HUDEP-2 (cell line): ENCODE measurements at regions not wholly inside any gene's neighbourhood (a gene's known extent, or its start where the extent isn't known, plus 50 kb on each side); places are given as distances from the start of the nearest gene placed in this dataset.
"Not testable (repeated sequence)": the region's sequence is repeated elsewhere in the genome, so short reads cannot be mapped to it uniquely, and the experiment has no call there.

ENCODE experiments used
- DNase-seq, 76 experiments: peaks; one replicate each; lab custom pipeline; 2025; ENCODE audit not compliant: unreplicated experiment in 76 of 76; lab: John Stamatoyannopoulos, UW

DNA sequence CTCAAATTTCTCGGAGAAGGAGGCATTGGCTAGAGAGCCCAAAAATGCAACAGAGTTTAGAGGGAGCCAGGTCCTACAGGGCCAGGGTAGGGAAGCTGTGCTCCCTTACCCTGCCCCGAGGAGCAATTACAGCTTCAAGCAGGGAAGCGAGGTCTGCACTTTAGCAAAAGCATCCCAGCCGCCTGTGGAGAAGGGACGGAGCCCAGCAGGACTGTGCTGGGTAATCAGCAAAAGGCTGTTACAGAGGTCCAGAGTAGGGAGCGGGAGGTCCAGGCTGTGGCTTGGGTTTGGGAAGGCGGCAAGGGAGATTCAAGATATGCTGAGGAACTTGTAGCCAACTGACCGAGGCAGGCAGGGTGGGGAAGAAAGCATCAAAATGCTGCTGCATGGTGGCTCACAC is 162.6 kb downstream of the TMEM132E start:
- no peak for DNase-seq

DNA sequence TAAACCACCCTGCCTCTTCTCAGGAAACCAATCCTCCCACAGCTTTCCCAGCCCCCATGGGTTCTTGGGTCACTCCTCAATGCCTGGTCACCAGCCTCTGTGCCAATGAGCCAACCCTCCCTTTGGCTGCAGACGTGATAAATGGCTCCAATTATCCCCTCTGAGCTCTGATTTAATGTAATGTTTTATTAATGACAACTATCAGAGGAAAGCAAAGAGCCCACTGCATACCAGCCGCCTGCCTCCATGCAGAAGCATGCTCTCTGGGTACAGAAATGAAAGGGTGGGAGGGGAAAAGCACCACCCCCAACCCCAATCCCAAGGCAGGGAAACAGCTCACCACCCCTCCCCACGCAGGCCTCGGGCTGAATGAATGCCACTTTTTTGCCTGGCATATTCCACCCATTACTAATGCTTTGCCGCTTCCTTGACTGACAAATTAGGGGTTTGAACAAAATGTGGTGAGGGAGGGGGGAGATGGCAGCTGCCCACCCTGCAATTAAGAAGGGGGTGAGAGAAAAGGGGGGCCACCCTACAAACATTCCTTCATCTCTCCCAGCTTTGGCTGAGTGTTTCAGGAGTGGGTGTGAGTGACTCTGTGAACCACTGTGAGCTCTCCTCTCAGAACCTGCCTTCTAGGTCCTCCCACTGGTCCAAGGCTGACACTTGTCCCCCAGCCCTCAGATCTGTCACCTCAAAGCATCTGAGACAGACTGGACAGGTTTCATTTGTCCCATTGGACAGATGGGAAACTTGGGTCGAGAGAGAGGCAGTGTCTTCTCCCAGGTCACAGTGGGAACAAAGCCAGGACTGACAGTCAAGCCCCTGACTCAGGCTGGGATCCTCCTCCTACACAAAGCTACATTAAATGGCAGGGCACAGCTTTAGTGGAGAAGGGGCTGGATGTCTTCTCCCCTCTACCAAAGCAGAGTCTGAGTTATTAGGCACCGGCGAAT is 161.5 kb downstream of the TMEM132E start:
- DNase-seq = no peak

DNA sequence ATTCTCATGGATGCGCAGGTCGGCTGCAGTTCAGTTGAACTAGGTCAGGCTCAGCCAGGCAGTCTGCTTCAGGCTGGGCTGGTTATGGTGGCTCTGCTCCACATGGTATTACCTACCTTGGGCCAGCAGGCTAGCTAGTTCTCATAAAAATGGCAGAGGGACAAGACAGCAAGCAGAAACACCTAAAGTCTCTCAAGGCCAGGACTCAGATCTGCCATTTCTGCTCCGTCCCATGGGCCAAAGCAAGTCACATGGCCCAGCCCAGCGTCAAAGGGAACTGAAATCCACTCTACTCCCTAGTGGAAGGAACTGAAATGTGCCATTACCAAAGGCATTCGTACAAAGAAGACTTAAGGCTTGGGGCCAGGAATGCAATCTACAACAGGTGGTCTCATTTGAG is 160.0 kb downstream of the TMEM132E start:
- no peak for DNase-seq

DNA sequence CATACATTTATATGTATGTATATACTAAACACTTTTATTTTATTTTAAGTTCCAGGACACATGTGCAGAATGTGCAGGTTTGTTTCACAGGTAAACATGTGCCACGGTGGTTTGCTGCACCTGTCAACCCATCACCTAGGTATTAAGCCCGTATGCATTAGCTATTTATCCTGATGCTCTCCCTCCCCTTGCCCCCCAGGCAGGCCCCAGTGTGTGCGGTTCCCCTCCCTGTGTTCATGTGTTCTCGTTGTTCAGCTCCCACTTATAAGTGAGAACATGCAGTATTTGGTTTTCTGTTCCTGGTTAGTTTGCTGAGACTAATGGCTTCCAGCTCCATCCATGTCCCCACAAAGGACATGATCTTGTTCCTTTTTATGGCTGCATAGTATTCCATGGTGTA is 158.3 kb downstream of the TMEM132E start:
- not testable (repeated sequence) for DNase-seq

DNA sequence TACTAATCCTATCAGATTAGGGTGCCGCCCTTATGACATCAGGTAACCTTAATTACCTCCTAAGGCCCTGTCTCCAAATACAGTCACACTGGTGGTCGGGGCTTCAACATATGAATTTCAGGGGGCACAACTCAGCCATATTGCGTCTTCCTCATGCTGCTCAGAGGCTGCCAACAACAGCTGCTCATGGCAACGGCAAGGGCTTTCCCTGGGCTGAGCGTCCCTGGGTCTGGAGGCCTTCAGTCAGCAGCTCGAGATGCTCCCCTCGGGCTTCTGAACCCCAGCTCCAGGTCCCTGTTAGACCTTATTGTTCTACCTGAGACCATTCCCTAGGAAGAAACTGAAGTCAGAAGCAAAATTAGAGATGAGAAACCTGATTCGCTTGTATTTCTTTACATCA is 157.2 kb downstream of the TMEM132E start:
- DNase-seq = no peak

DNA sequence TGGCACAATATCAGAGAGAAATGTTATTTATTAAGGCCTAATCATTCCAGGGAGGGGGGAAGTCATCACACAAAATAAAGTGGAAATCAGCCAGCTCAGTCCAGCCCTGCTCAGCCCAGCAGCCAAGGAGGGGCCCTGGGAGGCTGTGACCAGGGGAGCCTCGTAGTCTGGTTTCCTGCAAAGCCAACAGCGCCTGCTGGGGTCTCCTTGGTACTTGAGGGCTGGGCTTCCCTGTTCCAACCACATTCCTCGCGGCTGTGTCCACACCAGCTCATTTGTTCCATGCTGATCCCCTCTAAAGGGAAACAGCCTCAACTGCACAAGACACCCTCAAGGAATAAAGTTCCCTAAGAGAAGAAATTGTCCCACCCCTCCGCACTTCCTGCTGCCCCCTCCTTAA is 154.0 kb downstream of the TMEM132E start:
- DNase-seq = no peak

DNA sequence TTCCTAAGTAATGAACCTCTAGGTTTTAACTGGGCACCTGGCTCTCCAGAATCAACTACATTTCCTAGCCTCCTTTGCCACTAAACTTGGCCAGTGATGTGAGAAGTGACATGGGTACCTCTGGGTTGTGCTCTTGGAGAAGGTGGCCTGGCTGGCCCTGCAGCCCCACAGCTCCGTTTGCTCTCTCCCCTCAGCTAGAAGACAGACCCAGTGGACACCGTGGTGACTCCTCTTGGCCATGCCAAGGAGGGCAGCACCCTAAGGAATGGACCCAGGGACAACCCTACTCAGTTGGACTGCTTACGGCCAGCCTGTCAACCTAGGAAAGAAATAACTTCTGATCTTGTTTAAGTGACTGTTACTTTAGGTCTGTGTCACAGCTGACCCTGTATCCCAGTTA is 151.4 kb downstream of the TMEM132E start:
- DNase-seq = no peak

DNA sequence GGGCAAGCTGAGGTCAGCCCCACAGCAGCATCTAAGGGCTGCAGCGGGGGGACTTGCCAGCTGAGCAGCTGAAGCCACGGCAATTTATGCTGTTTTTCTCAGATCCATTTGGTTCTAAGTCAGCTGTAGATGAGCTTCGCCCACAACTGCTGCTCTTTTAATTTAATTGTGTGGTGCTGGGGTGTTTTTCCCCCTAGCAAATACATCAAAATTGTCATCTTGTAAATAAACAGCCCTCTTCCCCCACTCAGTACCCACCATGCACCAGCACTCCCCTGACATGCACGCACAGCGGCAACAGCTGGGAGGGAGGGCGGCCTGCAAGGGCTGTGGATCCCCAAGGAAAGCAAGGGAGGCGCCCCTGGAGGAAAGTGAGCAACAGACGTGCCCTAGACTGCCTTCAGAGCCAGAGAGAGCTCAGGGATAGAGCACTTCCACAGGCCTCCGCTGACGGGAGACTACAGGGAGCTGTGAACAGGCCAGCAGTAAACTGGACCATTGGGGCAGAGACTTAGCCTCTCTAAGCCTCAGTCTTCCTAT is 149.5 kb downstream of the TMEM132E start:
- no peak for DNase-seq

DNA sequence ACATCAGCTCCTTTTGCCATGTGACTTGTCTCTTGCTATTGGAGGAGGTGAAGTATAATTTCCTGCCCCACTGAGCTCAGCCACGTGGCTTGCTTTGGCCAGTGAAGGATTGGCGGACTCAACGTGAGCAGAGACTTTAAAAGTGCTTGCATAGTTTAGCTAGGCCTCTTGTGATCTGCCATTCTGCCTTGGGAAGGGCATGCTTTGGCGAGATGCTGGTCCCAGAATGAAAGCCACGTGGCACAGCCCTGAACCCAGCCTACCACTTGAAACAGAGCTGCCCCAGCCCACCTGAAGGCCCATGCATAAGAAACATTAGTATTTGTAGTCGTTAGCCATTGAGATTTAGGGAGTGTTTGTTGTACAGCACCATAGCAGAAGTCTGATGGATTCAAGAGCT is 148.2 kb downstream of the TMEM132E start:
- DNase-seq = no peak

DNA sequence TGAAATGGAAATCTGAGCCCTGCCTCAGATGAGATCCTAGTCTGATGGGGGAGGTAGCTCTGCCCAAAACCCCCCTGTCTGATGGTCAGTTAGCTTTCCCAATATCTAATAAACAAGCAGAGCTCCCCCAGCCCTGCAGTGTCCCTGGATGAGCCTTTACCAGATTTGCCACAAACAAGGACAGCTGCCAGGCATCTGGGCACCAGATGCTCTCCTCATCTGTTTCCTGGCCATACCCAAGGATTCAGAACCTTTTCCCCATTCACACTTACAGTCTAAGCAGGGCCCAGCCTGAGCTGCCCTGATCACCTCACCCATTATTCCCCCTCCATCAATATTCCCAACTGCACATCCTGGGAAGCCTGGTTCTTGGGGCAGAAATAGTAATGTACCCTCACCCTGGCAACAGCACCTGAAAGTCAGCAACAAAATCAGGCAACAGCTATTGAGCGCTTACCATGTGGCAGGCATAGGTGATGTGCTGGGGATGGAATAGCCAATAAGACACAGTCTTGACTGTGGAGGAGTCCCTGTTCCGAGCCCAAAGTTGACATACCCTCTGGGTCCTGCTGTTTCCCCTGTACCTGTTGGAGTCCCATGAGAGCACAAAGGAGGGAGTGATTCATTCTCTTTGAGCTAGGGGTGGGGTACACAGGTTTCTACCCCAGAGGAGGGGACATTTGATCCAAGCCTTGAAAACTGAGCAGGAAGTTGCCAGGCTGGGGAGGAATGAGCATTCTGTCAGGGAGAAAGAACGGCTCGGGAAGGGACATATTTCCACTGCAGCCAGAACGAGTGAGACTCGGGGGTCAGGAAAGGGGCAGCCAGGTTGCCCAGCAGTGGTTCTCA is 147.4 kb downstream of the TMEM132E start:
- DNase-seq = no peak

DNA sequence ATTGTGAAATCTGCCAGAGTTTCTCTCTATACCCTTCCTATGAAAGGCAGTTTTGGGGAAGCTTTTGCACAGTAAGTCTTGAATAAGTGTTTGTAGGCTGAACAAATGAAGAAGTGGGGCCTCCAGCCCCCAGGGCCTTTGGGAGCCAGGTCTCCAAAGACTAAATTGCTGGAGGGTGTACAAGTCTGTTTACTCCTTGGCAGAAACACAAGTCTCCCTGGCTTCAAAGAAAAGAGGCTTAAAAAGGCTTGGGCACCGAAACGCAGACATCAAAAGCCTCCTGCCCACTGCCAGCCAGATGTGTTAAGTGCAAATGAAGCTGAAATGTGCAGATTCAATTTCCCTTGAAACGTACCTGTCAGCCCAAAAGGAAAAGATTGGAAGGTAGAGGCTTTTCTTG is 146.3 kb downstream of the TMEM132E start:
- DNase-seq = no peak

DNA sequence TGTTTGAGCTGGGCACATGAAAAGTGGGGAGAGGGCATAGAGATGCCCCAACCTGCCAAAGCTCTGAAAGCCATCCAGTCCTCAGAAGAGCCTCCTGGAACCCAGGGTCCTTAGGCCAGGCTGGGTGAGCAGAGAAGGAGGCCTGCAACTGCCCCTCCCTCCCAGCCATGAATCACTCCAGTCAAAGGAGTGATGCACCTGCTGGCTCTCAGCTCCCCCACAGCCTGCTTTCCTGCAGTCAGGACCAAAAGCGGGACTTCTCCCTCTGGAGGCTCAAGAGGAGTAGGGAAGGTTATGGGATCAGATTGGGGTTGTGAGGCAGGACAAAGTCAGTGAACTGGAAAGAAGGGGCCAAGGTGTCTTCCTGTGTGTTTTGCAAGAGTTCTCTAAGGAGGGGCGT is 145.6 kb downstream of the TMEM132E start:
- no peak for DNase-seq

DNA sequence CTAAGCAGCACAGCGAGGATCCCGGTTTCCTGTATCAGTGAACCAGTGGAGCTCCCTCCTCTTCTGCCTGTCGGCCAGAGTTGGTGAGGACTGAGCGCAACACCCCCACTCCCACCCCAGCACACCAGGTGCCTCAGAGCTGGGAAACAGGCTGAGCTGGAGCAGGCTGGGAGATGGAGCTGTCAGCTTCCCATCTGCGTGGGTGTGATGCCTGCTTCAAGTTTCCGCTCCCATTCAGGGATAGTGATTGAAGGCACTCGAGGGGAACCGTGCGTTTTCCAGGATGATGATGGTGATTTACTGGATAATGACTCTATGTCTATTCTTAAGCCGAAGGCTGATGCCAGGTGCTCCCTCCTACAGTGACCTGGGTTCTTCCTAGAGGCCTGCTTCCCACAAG is 144.5 kb downstream of the TMEM132E start:
- DNase-seq = no peak

DNA sequence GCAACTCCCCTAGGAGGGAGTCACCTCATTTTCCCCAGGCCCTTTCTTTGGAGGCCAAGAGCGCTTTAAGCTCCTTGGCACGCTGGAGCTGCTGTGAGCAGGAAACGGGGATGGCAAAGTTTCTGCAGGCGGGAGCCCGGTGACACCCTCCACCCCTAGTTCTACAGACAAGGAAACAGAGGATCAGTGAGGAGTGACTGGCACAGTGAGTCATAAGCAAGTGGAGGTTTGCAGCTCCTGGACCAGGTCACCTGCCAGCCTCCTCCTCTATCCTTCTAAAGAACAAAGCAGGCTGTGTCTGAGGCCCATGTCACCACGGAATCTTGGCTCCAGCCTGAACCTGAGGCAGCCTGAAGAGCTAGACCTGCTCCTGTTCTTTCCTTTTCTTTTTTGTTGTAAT is 141.9 kb downstream of the TMEM132E start:
- no peak for DNase-seq

DNA sequence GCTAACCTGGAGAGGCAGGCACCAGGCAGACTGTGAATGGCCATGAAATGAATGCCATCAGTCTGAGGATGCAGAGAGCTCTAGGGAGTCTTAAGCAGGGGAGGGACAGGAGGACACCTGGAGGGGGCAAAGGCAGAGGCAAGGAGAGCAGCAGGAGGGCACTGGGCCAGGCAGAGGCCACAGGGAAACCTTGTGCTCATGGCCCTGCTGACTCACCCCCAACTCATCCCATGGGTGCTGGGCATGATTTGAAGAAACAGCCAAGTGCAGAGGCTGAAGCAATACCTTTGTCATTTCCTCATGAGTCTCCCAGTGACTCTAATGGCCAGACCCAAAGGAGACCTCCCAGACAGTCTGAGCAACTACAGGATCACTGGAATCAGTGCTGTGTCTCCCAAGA is 141.4 kb downstream of the TMEM132E start:
- DNase-seq = no peak

DNA sequence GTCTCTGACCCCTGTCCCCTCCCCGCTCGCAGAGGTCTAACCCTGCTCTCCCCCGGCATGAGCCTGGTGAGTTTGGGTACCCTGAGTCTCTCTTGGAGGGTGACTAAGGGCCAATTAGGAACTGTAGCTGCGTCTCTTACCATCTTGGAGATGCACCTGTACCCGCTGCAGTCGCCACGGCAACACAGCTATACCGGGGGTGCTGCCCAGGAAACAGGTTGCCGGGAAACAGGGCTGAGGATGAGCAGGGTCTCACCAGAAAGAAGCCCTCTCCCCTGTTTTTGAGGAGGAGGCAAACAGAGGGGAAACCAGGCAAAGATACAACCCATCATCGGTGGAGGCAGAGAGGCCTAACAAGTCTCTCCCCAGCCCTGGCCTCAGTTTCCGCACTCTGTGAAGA is 140.2 kb downstream of the TMEM132E start:
- DNase-seq = no peak

DNA sequence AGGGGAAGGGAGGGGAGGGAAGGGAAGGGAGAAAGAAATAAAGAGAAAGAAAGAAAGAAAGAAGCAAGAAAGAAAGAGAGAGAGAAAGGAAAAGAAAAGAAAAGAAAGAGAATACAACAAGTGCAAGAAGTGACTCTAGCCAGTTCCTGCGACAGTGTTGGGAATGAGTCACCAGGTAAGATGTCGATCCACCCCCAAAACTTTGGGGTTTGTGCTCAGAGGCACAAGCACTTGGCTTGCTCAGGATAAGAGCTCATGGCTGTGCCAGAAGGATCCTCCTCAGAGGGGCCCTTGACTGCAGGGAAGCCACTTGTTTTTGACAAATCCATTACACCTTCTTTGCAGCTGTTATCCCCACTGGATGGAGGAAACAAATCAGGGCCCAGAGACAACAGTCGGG is 137.7 kb downstream of the TMEM132E start:
- no peak for DNase-seq

DNA sequence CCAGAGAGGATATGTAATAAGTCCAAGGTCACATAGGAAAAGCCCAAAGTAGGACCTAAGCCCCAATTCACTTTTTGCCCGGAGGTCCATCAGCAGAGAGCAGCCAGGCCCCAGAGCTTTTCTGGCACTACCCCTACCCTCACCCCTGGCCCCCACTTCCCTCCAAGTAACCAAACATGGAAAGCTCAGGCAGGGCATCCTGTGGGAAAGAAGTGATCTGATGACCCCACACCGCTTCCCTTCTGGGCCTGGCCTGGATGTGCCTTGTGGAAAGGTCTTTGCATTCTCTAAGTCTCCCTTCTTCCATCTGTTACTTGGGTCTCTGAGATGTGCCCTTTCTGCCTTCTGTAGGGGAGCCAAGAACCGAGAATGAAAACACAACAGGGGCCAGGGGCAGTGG is 136.9 kb downstream of the TMEM132E start:
- DNase-seq = no peak

DNA sequence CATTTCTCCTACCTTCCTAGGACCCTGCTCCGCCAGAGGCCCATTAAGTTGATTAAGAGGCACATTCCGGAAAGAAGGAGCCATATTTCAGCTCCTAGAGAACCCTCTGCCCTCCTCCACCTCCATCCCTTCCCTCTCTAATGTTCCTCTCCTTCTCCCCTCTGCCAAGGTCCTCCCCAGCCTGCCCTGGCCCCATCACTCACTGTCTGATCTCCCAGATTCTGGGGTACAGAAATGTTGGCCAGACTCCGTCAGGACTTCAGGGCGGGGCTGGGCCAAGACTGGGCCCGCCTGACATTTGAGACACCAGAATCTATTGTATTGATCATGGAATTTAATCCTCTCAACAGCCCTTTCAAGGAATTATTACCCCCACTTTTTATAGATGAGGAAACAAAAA is 136.1 kb downstream of the TMEM132E start:
- no peak for DNase-seq

DNA sequence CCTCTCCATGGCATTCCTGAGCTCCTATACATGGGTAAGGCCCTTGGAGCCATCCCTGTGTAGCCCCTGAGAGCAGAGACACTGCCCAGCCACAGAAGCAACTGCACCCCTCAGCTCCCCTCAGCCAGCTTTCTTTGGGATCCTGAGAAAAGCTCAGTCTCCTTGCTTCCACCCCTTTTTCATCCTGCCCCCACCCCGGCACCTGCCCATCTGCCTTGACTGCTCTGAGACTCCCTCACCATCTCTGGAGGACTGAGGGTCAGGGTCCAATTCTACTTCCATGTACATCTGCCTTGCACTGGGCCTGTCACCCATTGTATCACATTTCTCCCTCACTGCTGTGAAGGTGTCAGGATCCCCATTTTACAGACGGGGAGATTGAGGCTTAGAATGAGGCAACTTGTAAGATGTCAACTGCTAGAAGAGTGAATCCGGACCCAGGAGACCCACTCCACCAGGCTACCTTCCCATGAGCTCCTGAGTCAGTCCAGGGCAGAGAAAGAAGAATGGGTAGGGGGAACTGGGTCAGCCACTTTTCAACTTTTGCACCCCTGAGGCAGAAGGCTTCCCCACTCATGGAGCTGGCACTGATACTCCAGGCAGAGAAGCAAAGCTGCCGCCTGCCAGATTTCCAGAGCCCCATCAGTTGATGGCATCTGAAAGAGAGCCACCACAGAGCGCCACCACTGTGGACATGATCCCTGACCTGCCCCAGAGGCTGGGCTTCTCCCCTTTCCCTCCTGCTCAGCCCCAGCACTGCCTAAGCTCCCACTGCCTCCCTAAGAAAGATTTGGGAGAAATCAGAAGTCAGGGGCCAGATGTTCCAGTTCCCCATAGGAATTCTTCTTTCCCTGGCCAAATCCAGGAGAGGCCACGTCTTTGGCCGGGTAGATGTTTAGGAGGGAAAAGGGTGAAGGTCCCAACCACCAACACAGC is 135.4 kb downstream of the TMEM132E start:
- no peak for DNase-seq
